ENCODE measurements at regions not wholly inside any gene's neighbourhood (a gene's known extent, or its start where the extent isn't known, plus 50 kb on each side); places are given as distances from the start of the nearest gene placed in this dataset.

GRCh38 chr18:27656167-27656778, 471.2 kb upstream of the CHST9 start:
- no peak for FAIRE-seq
- no peak for DNase-seq (ENCODE audit: extremely low spot score, insufficient read length, low read depth)

- DNase-seq (ENCODE audit: extremely low spot score, insufficient read length, low read depth) (no peak), FAIRE-seq (no peak)
Measured at GRCh38 chr18:27653247-27653646, 468.1 kb upstream of the CHST9 start.

GRCh38 chr18:27652480-27653121, 467.5 kb upstream of the CHST9 start:
- no peak for FAIRE-seq

GRCh38 chr18:27649621-27650020, 464.5 kb upstream of the CHST9 start:
- FAIRE-seq (no peak), DNase-seq (ENCODE audit: extremely low spot score, insufficient read length, low read depth) (no peak)

More at GRCh38 chr18:27652480-27653121, 467.5 kb upstream of the CHST9 start:
- no peak for DNase-seq (ENCODE audit: extremely low spot score, insufficient read length, low read depth)

GRCh38 chr18:27645929-27646328, 460.8 kb upstream of the CHST9 start:
- DNase-seq (ENCODE audit: extremely low spot score, insufficient read length, low read depth), result no peak
- no peak for FAIRE-seq

- DNase-seq (ENCODE audit: extremely low spot score, insufficient read length, low read depth), result no peak
- no peak for FAIRE-seq
Measured at GRCh38 chr18:27636576-27637085, 451.5 kb upstream of the CHST9 start.

- DNase-seq (ENCODE audit: extremely low spot score, insufficient read length, low read depth) (no peak), FAIRE-seq (no peak)
Measured at GRCh38 chr18:27632706-27633105, 447.6 kb upstream of the CHST9 start.

GRCh38 chr18:27627927-27628326, 442.8 kb upstream of the CHST9 start:
- FAIRE-seq (no peak), DNase-seq (ENCODE audit: extremely low spot score, insufficient read length, low read depth) (no peak)

- FAIRE-seq (no peak), DNase-seq (ENCODE audit: extremely low spot score, insufficient read length, low read depth) (no peak)
Measured at GRCh38 chr18:27621236-27621890, 436.3 kb upstream of the CHST9 start.

- FAIRE-seq, result no peak
- no peak for DNase-seq (ENCODE audit: extremely low spot score, insufficient read length, low read depth)
Measured at GRCh38 chr18:27619906-27620305, 434.8 kb upstream of the CHST9 start.

GRCh38 chr18:27619090-27619772, 434.1 kb upstream of the CHST9 start:
- no peak for FAIRE-seq
- no peak for DNase-seq (ENCODE audit: extremely low spot score, insufficient read length, low read depth)

- DNase-seq (ENCODE audit: extremely low spot score, insufficient read length, low read depth) (no peak), FAIRE-seq (no peak)
Measured at GRCh38 chr18:27616324-27616723, 431.2 kb upstream of the CHST9 start.

GRCh38 chr18:27614951-27615844, 430.1 kb upstream of the CHST9 start:
- no peak for DNase-seq (ENCODE audit: extremely low spot score, insufficient read length, low read depth)
- FAIRE-seq, result no peak

- DNase-seq (ENCODE audit: extremely low spot score, insufficient read length, low read depth) (no peak), FAIRE-seq (no peak)
Measured at GRCh38 chr18:27609221-27609620, 424.1 kb upstream of the CHST9 start.

- no peak for FAIRE-seq
- DNase-seq (ENCODE audit: extremely low spot score, insufficient read length, low read depth), result no peak
Measured at GRCh38 chr18:27608742-27609141, 423.6 kb upstream of the CHST9 start.

GRCh38 chr18:27608174-27608573, 423.1 kb upstream of the CHST9 start:
- FAIRE-seq, result no peak
- no peak for DNase-seq (ENCODE audit: extremely low spot score, insufficient read length, low read depth)

- FAIRE-seq (no peak), DNase-seq (ENCODE audit: extremely low spot score, insufficient read length, low read depth) (no peak)
Measured at GRCh38 chr18:27606741-27607140, 421.6 kb upstream of the CHST9 start.

GRCh38 chr18:27605107-27605834, 420.2 kb upstream of the CHST9 start:
- DNase-seq (ENCODE audit: extremely low spot score, insufficient read length, low read depth) (no peak), FAIRE-seq (peak; percentile 81)

GRCh38 chr18:27604583-27604982, 419.5 kb upstream of the CHST9 start:
- FAIRE-seq (no peak), DNase-seq (ENCODE audit: extremely low spot score, insufficient read length, low read depth) (no peak)

Measured in GM18507 (cell line).